ENCODE measurements at regions not wholly inside any gene's neighbourhood (a gene's known extent, or its start where the extent isn't known, plus 50 kb on each side); places are given as distances from the start of the nearest gene placed in this dataset.

DNA sequence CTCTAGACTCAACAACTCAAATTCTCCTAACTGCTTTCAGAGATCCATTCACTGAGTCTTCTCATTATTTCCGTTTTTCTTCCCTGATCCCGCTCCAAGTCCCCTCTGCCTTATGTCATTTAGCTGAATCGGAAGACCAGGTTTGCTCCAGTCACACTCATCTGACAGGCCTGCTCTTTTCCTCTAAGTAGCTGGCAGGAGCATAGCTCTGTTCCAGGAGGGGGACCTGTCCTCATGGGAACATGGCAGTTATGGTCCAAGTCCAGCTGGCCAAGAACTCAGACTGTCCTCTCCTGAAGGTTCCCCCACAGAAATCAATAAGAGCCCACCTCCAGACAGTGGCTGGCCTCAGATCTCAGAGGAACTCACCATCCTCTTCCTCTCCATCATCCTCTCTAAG lies 130.9 kb upstream of the SERP2 start:
- TF ChIP-seq POLR2AphosphoS5 (IDR thresholded peaks at IDR 0.05): no peak
- TF ChIP-seq, protein P1, sequence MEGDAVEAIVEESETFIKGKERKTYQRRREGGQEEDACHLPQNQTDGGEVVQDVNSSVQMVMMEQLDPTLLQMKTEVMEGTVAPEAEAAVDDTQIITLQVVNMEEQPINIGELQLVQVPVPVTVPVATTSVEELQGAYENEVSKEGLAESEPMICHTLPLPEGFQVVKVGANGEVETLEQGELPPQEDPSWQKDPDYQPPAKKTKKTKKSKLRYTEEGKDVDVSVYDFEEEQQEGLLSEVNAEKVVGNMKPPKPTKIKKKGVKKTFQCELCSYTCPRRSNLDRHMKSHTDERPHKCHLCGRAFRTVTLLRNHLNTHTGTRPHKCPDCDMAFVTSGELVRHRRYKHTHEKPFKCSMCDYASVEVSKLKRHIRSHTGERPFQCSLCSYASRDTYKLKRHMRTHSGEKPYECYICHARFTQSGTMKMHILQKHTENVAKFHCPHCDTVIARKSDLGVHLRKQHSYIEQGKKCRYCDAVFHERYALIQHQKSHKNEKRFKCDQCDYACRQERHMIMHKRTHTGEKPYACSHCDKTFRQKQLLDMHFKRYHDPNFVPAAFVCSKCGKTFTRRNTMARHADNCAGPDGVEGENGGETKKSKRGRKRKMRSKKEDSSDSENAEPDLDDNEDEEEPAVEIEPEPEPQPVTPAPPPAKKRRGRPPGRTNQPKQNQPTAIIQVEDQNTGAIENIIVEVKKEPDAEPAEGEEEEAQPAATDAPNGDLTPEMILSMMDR (IDR thresholded peaks at IDR 0.05): no peak

Data from sigmoid colon (tissue), 4 donors.